Cardiac muscle cell (in vitro differentiated cells and primary cell): ENCODE measurements at regions not wholly inside any gene's neighbourhood (a gene's known extent, or its start where the extent isn't known, plus 50 kb on each side); places are given as distances from the start of the nearest gene placed in this dataset.
A peak's percentile ranks its signal among the peaks of the same experiment; 100 is the strongest.

Source experiments
- DNase-seq, 2 donors: peaks; one replicate each; pipeline versions ENCODE4 v3.0.0 to v3.0.0-alpha.2; 2010 to 2017; ENCODE audit warnings: low read depth in 1 of 2, low spot score in 1 of 2
- H3K27ac ChIP-seq: fragments of 200-600 bp; sonication (generic); 2 replicates; pipeline ENCODE4 v1.5.1; 2016
- H3K27me3 ChIP-seq: fragments of 200-600 bp; sonication (generic); 2 replicates; pipeline ENCODE4 v1.6.0; 2016; ENCODE audit warnings: control low read depth
- H3K36me3 ChIP-seq: fragments of 200-600 bp; sonication (generic); 2 replicates; pipeline ENCODE4 v1.5.1; 2016; ENCODE audit warnings: control low read depth
- H3K4me1 ChIP-seq: fragments of 200-600 bp; sonication (generic); 2 replicates; pipeline ENCODE4 v1.8.1; 2017; ENCODE audit warnings: low read depth, mild to moderate bottlenecking, mixed run types
- H3K4me3 ChIP-seq: fragments of 200-600 bp; sonication (generic); 2 replicates; pipeline ENCODE4 v1.5.1; 2016; ENCODE audit warnings: mild to moderate bottlenecking
- H3K9me3 ChIP-seq: fragments of 200-600 bp; sonication (generic); 2 replicates; pipeline ENCODE4 v1.5.1; 2017; ENCODE audit warnings: low read depth, mild to moderate bottlenecking, control low read depth
- TF ChIP-seq, protein P1 (sequence below): IDR thresholded peaks from 2 replicates; pipeline ENCODE4 v1.5.1; 2012; ENCODE audit warnings: low read depth, mild to moderate bottlenecking, low read length

GRCh38 chr4:53905941-53906377 is 158.4 kb downstream of the CHIC2 start:
- Histone ChIP-seq H3K4me1 (peaks cover 46% of the 10 kb centered on the region), H3K27ac (peak overlapping the region; percentile 83), H3K27me3 (no peaks in the 10 kb centered on the region), H3K9me3 (no peaks in the 10 kb centered on the region), H3K4me3 (peak overlapping the region; percentile 10), H3K36me3 (no peaks in the 10 kb centered on the region)
- TF ChIP-seq, protein P1, sequence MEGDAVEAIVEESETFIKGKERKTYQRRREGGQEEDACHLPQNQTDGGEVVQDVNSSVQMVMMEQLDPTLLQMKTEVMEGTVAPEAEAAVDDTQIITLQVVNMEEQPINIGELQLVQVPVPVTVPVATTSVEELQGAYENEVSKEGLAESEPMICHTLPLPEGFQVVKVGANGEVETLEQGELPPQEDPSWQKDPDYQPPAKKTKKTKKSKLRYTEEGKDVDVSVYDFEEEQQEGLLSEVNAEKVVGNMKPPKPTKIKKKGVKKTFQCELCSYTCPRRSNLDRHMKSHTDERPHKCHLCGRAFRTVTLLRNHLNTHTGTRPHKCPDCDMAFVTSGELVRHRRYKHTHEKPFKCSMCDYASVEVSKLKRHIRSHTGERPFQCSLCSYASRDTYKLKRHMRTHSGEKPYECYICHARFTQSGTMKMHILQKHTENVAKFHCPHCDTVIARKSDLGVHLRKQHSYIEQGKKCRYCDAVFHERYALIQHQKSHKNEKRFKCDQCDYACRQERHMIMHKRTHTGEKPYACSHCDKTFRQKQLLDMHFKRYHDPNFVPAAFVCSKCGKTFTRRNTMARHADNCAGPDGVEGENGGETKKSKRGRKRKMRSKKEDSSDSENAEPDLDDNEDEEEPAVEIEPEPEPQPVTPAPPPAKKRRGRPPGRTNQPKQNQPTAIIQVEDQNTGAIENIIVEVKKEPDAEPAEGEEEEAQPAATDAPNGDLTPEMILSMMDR, result no peak
- DNase-seq, result peak; percentile 73 to 89

- TF ChIP-seq, protein P1, result no peak
- H3K27ac ChIP-seq, result peak overlapping the region; percentile 83
- peaks cover 46% of the 10 kb centered on the region for H3K4me1 ChIP-seq
- no peak overlapping the region for H3K4me3 ChIP-seq
- H3K36me3 ChIP-seq, result no peaks in the 10 kb centered on the region
- no peaks in the 10 kb centered on the region for H3K27me3 ChIP-seq
- DNase-seq, result peak in 1 of 2 donors; percentile 74
- no peaks in the 10 kb centered on the region for H3K9me3 ChIP-seq
Measured at GRCh38 chr4:53905276-53905940, 159.0 kb downstream of the CHIC2 start.

DNA sequence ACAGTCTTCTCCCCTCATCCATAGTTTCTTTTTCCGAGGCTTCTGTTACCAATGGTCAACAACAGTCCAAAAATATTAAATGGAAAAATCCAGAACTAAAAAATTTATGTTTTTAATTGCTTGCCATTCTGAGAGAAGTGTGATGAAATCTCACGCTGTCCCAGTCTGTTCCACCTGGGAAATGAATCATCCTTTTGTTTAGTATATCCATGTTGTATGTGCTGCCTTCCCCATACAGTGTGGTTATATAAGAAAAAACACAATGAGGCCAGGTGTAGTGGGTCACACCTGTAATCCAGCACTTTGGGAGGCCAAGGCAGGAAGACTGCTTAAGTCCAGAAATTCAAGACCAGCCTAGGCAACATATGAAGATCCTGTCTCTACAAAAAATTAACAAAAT is 161.6 kb downstream of the CHIC2 start:
- peaks cover 35% of the 10 kb centered on the region for H3K4me1 ChIP-seq
- no peaks in the 10 kb centered on the region for H3K36me3 ChIP-seq
- no peak for DNase-seq
- H3K27me3 ChIP-seq, result no peaks in the 10 kb centered on the region
- TF ChIP-seq, protein P1, result no peak
- H3K27ac ChIP-seq, result no peak overlapping the region
- no peaks in the 10 kb centered on the region for H3K9me3 ChIP-seq
- H3K4me3 ChIP-seq, result no peak overlapping the region

- Histone ChIP-seq H3K27me3 (no peaks in the 10 kb centered on the region), H3K4me1 (peaks cover 9% of the 10 kb centered on the region), H3K27ac (no peak overlapping the region), H3K4me3 (no peak overlapping the region), H3K36me3 (no peaks in the 10 kb centered on the region), H3K9me3 (no peaks in the 10 kb centered on the region)
- no peak for DNase-seq
- TF ChIP-seq, protein P1, result no peak
Measured at GRCh38 chr4:53900271-53900649, 164.1 kb downstream of the CHIC2 start.

DNA sequence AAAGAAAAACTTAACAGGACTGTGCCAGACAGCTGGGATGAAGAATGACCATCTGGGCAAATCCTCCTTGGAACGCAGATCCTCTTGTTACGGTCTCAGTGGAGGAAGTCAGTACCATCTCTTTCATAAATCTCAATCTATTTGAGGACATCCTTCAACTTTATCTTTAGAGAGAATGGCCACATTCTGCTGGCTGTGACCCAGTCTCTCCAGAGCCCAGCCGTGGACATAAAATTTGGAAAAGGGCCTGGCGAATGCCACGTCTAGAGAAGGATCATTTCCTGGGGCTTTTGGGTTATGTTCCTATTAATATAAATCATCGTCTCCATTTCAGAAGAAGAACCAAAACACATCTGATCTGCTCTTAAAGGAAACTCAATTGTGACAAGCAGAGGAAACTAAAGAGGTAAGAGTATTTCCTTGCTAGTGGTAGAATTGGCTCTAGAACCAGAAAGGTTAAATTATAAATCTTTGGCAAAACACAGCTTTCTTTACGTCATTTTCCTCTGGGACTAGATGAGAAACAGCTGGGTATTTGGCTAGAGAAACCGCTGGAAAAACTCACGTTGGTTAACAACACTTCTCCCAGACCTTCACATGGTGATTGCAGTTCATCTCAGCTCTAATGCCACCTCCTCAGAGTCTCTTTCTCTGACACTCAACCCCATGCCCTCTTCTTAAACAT is 164.7 kb downstream of the CHIC2 start:
- H3K27me3 ChIP-seq, result no peaks in the 10 kb centered on the region
- H3K4me1 ChIP-seq, result peaks cover 4% of the 10 kb centered on the region
- H3K9me3 ChIP-seq, result no peaks in the 10 kb centered on the region
- peak in 1 of 2 donors; percentile 94 for DNase-seq
- H3K4me3 ChIP-seq, result no peak overlapping the region
- H3K27ac ChIP-seq, result no peak overlapping the region
- TF ChIP-seq, protein P1, result no peak
- no peaks in the 10 kb centered on the region for H3K36me3 ChIP-seq
